NCI-H226 (cell line): ENCODE measurements at regions not wholly inside any gene's neighbourhood (a gene's known extent, or its start where the extent isn't known, plus 50 kb on each side); places are given as distances from the start of the nearest gene placed in this dataset.
"Not testable (repeated sequence)": the region's sequence is repeated elsewhere in the genome, so short reads cannot be mapped to it uniquely, and the experiment has no call there.

Experiments
- DNase-seq: peaks from one replicate; pipeline ENCODE4 v3.0.0-alpha.2; 2015

- no peak for DNase-seq
These were observed 613.0 kb downstream of the KIF4B start for GRCh38 chr5:155626592-155626991.

GRCh38 chr5:155628346-155628745 is 614.8 kb downstream of the KIF4B start:
- DNase-seq: no peak

DNA sequence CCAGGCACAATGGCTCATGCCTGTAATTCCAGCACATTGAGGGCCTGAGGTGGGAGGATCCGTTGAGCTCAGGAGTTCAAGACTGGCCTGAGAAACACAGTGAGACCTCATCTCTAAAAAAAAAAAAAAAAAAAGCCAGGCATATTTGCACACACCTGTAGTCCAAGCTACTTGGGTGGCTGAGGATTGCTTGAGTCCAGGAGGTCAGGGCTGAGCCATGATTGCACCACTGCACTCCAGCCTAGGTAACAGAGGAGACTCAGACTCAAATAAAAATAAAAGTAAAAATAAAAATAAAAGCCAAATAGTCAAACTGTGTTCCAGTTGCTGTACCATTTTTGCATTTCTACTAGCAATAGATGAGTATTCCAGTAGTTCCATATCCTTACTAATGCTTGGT is 616.0 kb downstream of the KIF4B start:
- DNase-seq: no peak

DNA sequence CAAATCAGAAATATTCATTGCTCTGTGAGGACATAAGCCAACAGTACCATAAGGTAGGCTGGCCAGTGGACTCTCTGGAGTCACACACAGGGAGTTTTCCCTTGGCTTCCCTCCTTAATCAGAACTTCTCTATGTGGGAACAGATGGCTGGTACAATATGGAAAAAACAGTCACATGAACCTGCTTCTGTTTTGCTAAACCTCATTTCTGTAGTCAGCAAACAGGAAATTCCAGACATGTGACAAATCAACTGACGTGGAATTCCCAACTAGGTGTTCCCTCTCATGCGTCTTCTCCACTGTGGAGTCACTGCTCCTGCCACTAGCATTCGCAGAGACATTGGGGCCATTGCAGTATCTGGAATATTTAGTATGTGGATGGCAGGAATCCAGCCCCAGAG is 617.6 kb downstream of the KIF4B start:
- no peak for DNase-seq

DNA sequence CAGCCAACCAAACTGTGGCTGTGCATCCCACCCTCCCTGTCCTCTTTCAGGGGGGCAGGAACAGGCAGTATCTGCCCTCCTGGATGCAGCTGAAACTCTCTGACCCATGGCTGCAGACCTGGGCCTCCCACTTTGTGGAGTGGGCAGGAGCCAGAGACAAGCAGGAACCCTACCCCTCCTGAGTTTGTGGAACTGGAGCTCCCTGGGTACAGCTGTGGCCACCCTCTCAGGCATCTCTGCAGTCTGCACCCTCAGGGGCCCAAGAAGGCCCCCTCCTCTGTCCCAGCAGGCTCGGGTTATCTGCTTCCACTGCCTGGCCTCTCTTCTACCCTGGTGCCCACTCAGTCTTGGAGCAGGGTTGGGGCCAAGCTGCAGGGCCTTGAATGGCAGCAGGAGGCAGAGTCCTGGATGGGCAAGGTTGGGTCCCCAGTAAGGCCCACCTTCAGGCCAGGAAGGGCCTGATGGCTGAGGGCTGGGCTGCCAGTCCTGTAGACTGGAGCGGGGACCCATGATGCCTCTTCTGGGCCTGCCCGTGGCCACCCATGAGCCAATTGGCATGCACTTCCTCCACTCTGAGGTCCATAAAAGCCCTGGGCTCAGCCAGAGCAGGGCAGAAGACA is 619.9 kb downstream of the KIF4B start:
- DNase-seq: no peak

GRCh38 chr5:155649666-155650065 is 636.1 kb downstream of the KIF4B start:
- no peak for DNase-seq

DNA sequence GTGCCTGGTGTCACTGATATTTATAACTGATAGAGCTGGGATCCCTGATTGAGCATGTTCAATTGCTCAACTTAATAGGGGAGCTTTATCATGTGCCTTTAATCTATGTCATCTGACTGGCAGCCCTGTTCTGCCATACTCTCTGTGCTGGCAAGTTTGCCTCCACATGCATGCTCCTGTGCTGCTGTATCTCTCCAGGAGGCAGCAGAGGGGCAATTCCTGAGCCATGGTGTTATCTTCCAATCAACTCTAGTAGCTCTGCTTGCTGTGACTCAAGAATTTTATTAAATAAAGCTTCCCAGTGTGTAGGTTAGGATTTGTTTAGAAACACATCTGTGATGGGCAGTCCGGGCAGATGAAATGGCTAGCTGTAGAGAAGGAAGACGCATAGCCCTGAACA is 642.0 kb downstream of the KIF4B start:
- DNase-seq: no peak

DNA sequence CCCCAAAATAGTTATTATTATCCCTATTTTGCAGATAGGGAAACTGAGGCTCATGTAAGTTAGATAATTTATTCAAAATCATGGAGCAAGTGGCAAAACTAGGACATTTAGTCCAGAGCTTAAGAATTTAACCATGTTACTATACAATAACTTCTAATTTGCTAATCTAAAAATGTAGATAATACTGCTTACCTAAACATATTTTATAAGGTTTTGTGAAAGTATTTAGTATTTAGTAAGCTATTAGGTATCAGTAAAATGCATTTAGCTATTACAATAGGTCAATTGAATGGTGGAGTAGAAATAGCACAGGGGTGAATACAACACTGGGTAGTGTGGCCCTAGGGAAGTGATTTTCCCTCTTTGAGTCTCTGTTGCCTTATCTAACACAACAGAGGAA is 648.3 kb downstream of the KIF4B start:
- DNase-seq: no peak

DNA sequence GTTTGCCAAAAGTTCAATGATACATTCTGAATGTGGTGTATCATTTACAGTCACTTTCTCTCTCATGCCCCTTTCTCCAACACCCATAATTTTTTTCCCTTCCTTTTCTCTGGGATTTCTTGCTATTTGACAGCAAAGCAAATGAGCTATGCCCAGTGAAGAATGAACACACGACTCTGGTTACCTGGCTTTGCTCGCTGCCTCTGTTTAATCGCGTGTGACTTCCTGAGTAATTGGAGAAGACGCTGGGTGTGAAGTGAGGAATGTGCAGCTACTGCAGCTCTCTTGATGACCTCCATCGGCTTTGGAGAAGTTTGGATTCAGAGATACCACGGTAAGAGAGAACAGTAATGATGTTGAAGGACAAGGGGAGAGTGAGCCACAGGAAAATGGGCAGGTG is 651.8 kb downstream of the KIF4B start:
- no peak for DNase-seq

DNA sequence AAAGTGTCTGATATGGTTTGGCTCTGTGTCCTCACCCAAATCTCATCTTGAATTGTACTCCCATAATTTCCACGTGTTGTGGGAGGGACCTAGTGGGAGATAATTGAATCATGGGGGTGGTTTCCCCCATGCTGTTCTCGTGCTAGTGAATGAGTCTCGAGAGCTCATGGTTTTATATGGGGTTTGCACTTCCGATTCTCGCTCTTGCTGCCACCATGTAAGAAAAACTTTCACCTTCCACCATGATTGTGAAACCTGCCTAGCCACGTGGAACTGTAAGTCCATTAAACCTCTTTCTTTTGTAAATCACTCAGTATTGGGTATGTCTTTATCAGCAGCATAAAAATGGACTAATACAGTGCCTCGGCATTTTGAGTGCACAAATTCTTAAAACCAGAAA is 655.0 kb upstream of the SGCD start:
- not testable (repeated sequence) for DNase-seq

DNA sequence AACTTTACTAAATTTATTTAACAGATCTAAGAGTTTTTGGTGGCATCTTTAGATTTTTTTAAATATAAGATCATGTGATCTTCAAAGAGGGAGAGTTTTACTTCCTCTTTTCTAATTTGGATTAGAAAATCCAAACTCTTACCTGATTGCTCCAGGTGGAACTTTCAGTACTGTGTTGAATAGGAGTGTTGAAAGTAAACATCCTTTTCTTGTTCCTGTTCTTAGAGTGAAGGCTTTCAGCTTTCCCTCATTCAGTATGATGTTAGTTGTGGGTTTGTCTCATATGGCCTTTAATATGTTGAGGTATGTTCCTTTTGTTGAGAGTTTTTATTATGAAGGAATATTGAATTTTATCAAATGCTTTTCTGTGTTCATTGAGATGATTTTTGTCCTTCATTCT is 650.0 kb upstream of the SGCD start:
- no peak for DNase-seq

DNA sequence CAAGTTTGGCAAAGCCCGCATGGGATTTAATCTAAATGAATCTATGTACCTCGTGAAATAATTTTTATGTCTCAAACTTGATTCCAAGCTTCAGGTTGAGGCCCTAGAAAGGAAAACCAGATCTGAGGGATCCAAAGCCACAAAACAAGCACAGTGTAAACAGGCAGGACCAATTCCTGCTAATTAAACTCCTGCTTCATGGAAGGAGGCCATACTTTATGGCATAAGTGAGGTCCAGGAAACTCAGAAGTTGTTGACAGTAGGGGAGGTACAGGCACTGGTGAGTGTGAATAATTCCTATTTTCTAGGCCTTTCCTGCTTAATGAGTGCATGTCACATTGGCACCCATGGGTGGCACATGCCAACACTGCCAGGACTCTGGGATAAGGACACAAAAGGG is 648.6 kb upstream of the SGCD start:
- DNase-seq: no peak

- no peak for DNase-seq
These were observed 647.4 kb upstream of the SGCD start for GRCh38 chr5:155679530-155679929.

DNA sequence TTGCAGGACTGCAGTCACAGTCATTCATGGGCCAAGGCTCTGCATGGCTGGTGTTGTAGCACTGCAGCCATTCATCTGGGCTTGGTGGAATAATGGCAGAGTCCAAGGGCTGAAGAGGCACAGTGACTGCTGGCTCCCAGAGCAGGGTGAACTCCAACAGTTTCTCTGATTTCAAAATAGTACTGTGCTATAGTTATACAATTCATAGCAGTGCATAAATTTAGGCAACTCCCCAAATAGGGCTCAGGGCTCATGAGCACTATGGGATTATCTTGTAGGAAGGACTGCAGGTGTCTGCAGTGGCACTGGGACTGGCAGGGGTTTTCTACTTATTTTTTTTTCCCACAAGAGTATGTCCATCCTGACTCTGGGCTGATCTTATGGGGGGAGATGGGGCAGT is 642.5 kb upstream of the SGCD start:
- DNase-seq: no peak

GRCh38 chr5:155686131-155686530 is 640.8 kb upstream of the SGCD start:
- DNase-seq: no peak

- no peak for DNase-seq
These were observed 637.6 kb upstream of the SGCD start for GRCh38 chr5:155689406-155689805.

GRCh38 chr5:155696362-155696761 is 630.6 kb upstream of the SGCD start:
- no peak for DNase-seq

DNA sequence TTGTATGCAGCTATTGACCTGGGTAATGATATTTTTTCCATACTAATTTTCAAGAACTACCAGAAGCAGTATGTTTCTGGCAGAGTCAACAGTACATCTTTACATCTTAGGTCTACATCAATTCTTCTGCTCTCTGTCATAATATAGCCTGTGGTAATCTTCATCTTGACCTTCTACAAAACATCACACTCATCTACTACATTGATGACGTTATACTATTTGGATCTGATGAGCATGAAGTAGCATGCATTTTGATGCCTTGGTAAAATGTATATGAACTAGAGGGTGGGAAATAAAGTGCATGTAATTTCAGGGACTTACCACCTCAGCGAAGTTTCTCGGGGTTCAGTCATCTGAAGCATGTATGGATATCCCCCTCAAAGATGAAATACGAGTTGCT is 629.7 kb upstream of the SGCD start:
- DNase-seq: no peak

- no peak for DNase-seq
These were observed 627.6 kb upstream of the SGCD start for GRCh38 chr5:155699385-155699784.

- no peak for DNase-seq
These were observed 626.6 kb upstream of the SGCD start for GRCh38 chr5:155700333-155700732.

GRCh38 chr5:155711882-155712281 is 615.1 kb upstream of the SGCD start:
- DNase-seq: no peak

- DNase-seq: not testable (repeated sequence)
These were observed 612.5 kb upstream of the SGCD start for GRCh38 chr5:155714435-155714834.

DNA sequence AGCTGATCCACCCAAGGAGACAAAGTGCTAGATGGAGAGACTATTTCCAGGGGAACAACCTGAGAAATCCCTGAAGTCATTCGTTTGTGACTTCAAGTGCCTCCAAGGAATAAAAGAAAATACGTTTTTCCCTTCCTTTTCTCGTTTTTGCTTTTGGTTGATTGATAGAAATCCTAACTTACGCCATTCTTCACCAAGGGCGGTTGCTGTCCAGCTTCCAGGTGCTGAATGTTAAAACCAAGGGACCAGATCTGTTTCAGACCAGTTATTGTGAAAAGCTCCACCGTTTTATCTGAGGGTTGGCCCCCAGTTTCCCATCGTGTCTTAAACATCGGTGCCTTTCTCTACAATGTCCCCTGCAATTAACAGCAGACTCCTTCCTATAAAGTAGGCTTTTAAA is 600.7 kb upstream of the SGCD start:
- DNase-seq: no peak

DNA sequence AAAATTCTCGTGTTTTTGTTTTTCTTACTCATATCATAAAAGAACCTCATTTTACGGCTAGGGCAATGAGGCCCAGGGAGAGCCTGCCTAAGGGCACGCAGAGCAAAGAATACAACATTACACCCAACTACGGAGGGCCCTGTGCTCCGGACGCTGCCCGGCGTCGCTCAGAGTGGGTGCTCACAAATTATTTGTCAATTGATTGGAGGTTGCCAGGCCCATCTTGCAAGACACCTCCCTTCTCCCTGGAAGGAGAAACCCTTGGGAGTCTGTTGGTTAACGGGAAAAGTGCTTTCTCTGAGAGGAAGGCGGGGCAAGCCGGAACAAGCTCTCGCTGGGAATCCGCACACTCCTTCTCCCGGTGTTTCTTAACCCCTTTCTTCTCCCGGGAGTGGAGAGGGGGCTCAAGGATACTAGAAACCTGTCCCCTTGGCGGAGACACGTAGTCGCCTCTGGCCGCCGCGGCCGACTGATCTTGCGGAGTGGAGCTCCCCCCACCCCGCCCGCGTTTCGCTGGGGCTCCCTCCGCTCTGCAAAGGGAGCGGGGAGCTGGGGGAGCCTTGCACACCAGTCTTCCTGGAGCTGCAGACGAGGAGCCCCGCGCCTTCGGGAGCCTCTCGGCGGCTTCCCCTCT is 599.3 kb upstream of the SGCD start:
- DNase-seq: no peak

DNA sequence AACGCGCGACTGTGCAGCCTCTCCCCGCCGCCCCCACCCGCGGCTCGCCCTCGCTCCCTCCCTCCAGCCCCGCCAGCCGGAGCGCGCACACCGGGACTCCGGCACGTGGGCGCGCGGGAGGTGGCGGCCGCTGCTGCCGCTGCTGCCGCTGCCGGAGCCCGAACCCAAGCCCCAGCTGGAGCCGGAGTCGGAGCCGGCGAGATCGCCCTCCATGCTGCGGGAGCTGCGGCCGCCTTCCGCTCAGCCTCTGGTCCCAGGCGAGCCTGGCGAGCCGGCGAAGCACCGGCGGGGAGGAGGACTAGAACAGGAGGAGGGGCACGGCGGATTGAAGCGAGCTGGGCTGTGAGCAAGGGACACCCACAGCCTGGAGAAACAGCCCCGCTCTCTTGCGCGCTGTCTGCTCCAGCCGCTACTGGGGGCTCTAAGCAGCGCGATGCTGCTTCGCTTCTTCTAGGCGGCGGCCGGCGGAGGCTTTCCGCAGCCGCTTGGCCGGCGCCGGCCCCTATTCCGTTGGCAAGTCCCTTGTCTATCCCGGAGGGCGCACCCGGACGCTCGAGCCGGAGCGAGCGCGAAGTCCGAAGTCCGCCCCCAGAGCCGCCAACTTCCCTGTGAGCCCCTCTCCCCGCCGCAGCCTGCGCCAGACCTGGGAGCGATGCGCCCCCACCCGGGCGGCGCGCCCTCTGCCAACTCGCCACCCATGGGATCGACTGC is 598.7 kb upstream of the SGCD start:
- no peak for DNase-seq
